CD14-positive monocyte (primary cell): ENCODE measurements at regions not wholly inside any gene's neighbourhood (a gene's known extent, or its start where the extent isn't known, plus 50 kb on each side); places are given as distances from the start of the nearest gene placed in this dataset.
A peak's percentile ranks its signal among the peaks of the same experiment; 100 is the strongest.

Experiments used
- DNase-seq, 3 donors: peaks; one replicate each; pipeline ENCODE4 v3.0.0-alpha.2; 2011 to 2022
- H2AFZ ChIP-seq: 2 replicates; pipeline ENCODE4 v1.6.0; 2012; ENCODE audit warnings: mild to moderate bottlenecking, low read depth, low read length, inconsistent platforms; ENCODE audit not compliant: insufficient read depth, poor library complexity, severe bottlenecking
- H3K27ac ChIP-seq, 2 donors: 1 replicate in 1 of 2; 2 replicates in 1 of 2; pipeline ENCODE4 v1.5.1; 2012 to 2013; ENCODE audit warnings: low read length in 2 of 2, control low read depth in 1 of 2, inconsistent platforms in 1 of 2, low read depth in 1 of 2, mild to moderate bottlenecking in 1 of 2
- H3K27me3 ChIP-seq, 2 donors: one replicate each; pipeline versions ENCODE4 v1.6.0 to v1.6.1; 2011 to 2013; ENCODE audit warnings: low read length in 2 of 2; ENCODE audit not compliant: control insufficient read depth in 2 of 2, insufficient read depth in 2 of 2
- H3K36me3 ChIP-seq, 2 donors: replicated peaks in 1 of 2; 1 replicate in 1 of 2; 2 replicates in 1 of 2; pipeline versions ENCODE4 v1.5.1 to v1.6.1; 2012 to 2013; ENCODE audit warnings: low read length in 2 of 2, control low read depth in 1 of 2, inconsistent platforms in 1 of 2, mild to moderate bottlenecking in 1 of 2; ENCODE audit not compliant: insufficient read depth in 2 of 2, control insufficient read depth in 1 of 2
- H3K4me1 ChIP-seq, 2 donors: 1 replicate in 1 of 2; 2 replicates in 1 of 2; pipeline versions ENCODE4 v1.5.1 to v1.6.1; 2012 to 2013; ENCODE audit warnings: low read length in 2 of 2, control low read depth in 1 of 2, inconsistent platforms in 1 of 2, mild to moderate bottlenecking in 1 of 2, moderate library complexity in 1 of 2; ENCODE audit not compliant: insufficient read depth in 2 of 2, control insufficient read depth in 1 of 2
- H3K4me2 ChIP-seq: replicated peaks from 2 replicates; pipeline ENCODE3; 2012; ENCODE audit warnings: low read length, moderate library complexity, mild to moderate bottlenecking; ENCODE audit not compliant: poor library complexity, severe bottlenecking; ENCODE audit errors: extremely low read depth
- H3K4me3 ChIP-seq, 3 experiments: fragments of 200-600 bp in 1 of 3; sonication (generic) in 1 of 3; replicated peaks in 1 of 3; 1 replicate in 2 of 3; 2 replicates in 1 of 3; pipeline ENCODE4 v1.5.1; 2011 to 2013; ENCODE audit warnings: low read length in 3 of 3, mild to moderate bottlenecking in 3 of 3, control low read depth in 2 of 3, low read depth in 2 of 3, inconsistent platforms in 1 of 3, moderate library complexity in 1 of 3
- H3K79me2 ChIP-seq: 2 replicates; pipeline ENCODE4 v1.6.0; 2012; ENCODE audit warnings: mild to moderate bottlenecking, control low read depth, inconsistent platforms, low read length, moderate library complexity; ENCODE audit not compliant: insufficient read depth
- H3K9ac ChIP-seq: 2 replicates; pipeline ENCODE4 v1.6.0; 2017; ENCODE audit warnings: low read length, mild to moderate bottlenecking; ENCODE audit not compliant: insufficient read depth, poor library complexity, severe bottlenecking
- H3K9me3 ChIP-seq, 2 donors: replicated peaks in 1 of 2; 1 replicate in 1 of 2; 2 replicates in 1 of 2; pipeline versions ENCODE4 v1.5.1 to v1.6.1; 2012 to 2013; ENCODE audit warnings: low read length in 2 of 2, control low read depth in 1 of 2; ENCODE audit not compliant: control insufficient read depth in 1 of 2, insufficient read depth in 1 of 2
- H4K20me1 ChIP-seq: 2 replicates; pipeline ENCODE4 v1.6.0; 2012; ENCODE audit warnings: mild to moderate bottlenecking, low read length, control low read depth, moderate library complexity; ENCODE audit not compliant: insufficient read depth
- H3K27ac Mint-ChIP-seq, 7 donors: one replicate each; pipeline ENCODE4 v1.8.0; 2020; ENCODE audit warnings: mild to moderate bottlenecking in 7 of 7, mixed read lengths in 7 of 7, moderate library complexity in 6 of 7, inconsistent platforms in 2 of 7
- H3K27me3 Mint-ChIP-seq, 3 donors: one replicate each; pipeline ENCODE4 v1.8.0; 2021 to 2022; ENCODE audit warnings: low read depth in 3 of 3, mild to moderate bottlenecking in 3 of 3, mixed read lengths in 3 of 3, moderate library complexity in 3 of 3, inconsistent platforms in 1 of 3
- H3K36me3 Mint-ChIP-seq, 2 donors: one replicate each; pipeline ENCODE4 v1.8.0; 2020; ENCODE audit warnings: mixed read lengths in 2 of 2, inconsistent platforms in 1 of 2, mild to moderate bottlenecking in 1 of 2
- H3K4me1 Mint-ChIP-seq: one replicate; pipeline ENCODE4 v1.8.0; 2020; ENCODE audit warnings: mild to moderate bottlenecking, mixed read lengths
- H3K4me3 Mint-ChIP-seq, 2 donors: one replicate each; pipeline ENCODE4 v1.8.0; 2020; ENCODE audit warnings: mild to moderate bottlenecking in 2 of 2, mixed read lengths in 2 of 2, moderate library complexity in 1 of 2
- H3K9me3 Mint-ChIP-seq, 7 donors: one replicate each; pipeline ENCODE4 v1.8.0; 2020 to 2022; ENCODE audit warnings: mixed read lengths in 7 of 7, mild to moderate bottlenecking in 6 of 7, moderate library complexity in 6 of 7, inconsistent platforms in 2 of 7
- WGBS: methylation state at CpG from one replicate; pipeline ENCODE4 v1.1.5; 2013; ENCODE audit warnings: missing lambda C conversion rate; ENCODE audit not compliant: insufficient coverage; 5-methylcytosine and 5-hydroxymethylcytosine counted together
- intact Hi-C, 2 donors: fragments of 100-400 bp; cut with micrococcal nuclease; formaldehyde crosslinking; loops; one replicate each; pipeline versions ENCODE4 v1.15.0 to v1.15.1; 2023
- TF ChIP-seq, protein P1 (sequence below): fragments of 200-600 bp; IDR thresholded peaks from one replicate; pipeline ENCODE4 v1.8.0; 2022; ENCODE audit warnings: antibody characterized with exemption, mild to moderate bottlenecking

- Mint-ChIP-seq H3K36me3 (no peaks in the 10 kb centered on the region), H3K4me1 (no peaks in the 10 kb centered on the region), H3K4me3 (no peak overlapping the region), H3K27ac (peak overlapping the region in 1 of 7 donors; percentile 3), H3K9me3 (no peaks in the 10 kb centered on the region), H3K27me3 (peaks cover 6 to 17% (median 15%) of the 10 kb centered on the region in 3 donors)
- Histone ChIP-seq H3K27me3 (peaks cover 0 to 19% of the 10 kb centered on the region in 2 donors), H3K36me3 (no peaks in the 10 kb centered on the region), H3K4me2 (no peak overlapping the region), H2AFZ (no peak overlapping the region), H3K4me1 (no peaks in the 10 kb centered on the region), H3K4me3 (no peak overlapping the region), H3K9me3 (no peaks in the 10 kb centered on the region), H3K9ac (no peak overlapping the region), H4K20me1 (no peaks in the 10 kb centered on the region), H3K27ac (no peak overlapping the region), H3K79me2 (no peaks in the 10 kb centered on the region)
- 40% methylated on average over 9 of the region's 16 CpGs for WGBS
- DNase-seq, result no peak
- TF ChIP-seq, protein P1, sequence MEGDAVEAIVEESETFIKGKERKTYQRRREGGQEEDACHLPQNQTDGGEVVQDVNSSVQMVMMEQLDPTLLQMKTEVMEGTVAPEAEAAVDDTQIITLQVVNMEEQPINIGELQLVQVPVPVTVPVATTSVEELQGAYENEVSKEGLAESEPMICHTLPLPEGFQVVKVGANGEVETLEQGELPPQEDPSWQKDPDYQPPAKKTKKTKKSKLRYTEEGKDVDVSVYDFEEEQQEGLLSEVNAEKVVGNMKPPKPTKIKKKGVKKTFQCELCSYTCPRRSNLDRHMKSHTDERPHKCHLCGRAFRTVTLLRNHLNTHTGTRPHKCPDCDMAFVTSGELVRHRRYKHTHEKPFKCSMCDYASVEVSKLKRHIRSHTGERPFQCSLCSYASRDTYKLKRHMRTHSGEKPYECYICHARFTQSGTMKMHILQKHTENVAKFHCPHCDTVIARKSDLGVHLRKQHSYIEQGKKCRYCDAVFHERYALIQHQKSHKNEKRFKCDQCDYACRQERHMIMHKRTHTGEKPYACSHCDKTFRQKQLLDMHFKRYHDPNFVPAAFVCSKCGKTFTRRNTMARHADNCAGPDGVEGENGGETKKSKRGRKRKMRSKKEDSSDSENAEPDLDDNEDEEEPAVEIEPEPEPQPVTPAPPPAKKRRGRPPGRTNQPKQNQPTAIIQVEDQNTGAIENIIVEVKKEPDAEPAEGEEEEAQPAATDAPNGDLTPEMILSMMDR, result no peak
- intact Hi-C loops, result no loop called here
Measured at GRCh38 chr1:2969011-2969844, 52.0 kb upstream of the ACTRT2 start.

- Mint-ChIP-seq H3K27ac (no peak overlapping the region), H3K9me3 (no peaks in the 10 kb centered on the region), H3K4me3 (no peak overlapping the region), H3K27me3 (peaks cover 6 to 17% (median 15%) of the 10 kb centered on the region in 3 donors), H3K4me1 (no peaks in the 10 kb centered on the region), H3K36me3 (no peaks in the 10 kb centered on the region)
- Histone ChIP-seq H3K4me2 (no peak overlapping the region), H2AFZ (no peak overlapping the region), H4K20me1 (no peaks in the 10 kb centered on the region), H3K9me3 (no peaks in the 10 kb centered on the region), H3K36me3 (no peaks in the 10 kb centered on the region), H3K27me3 (peaks cover 0 to 19% of the 10 kb centered on the region in 2 donors), H3K27ac (no peak overlapping the region), H3K9ac (no peak overlapping the region), H3K4me3 (no peak overlapping the region), H3K79me2 (no peaks in the 10 kb centered on the region), H3K4me1 (no peaks in the 10 kb centered on the region)
- TF ChIP-seq, protein P1, result no peak
- no peak for DNase-seq
- intact Hi-C loops, result no loop called here
- WGBS, result 52% methylated on average over 19 of the region's 23 CpGs
Measured at GRCh38 chr1:2969845-2970291, 51.4 kb upstream of the ACTRT2 start.
